ENCODE measurements at regions not wholly inside any gene's neighbourhood (a gene's known extent, or its start where the extent isn't known, plus 50 kb on each side); places are given as distances from the start of the nearest gene placed in this dataset.

DNA sequence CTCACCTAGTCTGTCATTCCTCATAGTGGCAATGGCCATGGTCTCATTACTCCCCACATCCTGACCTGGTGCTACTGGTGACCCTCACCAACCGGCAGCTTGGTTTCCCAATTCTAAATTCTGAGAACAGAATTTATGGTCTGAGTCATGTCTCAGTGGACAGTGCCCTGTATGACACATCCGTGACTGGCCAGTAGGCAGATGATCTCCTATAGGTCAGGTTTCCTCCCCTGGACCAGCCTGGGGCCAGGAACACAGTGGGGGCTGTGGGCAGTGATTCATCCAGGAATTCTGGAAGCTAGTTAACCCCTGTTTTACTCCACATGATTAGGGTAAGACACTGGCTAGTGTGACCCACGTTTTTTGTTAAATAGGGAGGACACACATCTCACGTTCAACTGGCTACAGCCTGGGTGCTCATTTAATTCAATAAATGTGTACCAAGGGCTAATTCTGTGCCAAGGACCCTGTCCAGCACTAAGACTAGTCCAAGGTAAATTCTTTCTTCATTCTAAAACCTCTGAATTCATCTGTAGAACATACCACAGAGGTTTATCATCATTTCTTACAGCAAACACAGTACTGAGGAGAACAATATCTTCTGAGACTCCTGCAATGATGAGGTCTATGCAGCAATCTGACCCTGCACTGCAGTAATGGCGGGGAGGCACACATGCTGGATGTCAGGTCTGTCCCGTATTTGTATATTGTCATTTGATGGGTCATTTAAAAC, 249.6 kb upstream of the TBX3 start:
- TF ChIP-seq, protein P1, sequence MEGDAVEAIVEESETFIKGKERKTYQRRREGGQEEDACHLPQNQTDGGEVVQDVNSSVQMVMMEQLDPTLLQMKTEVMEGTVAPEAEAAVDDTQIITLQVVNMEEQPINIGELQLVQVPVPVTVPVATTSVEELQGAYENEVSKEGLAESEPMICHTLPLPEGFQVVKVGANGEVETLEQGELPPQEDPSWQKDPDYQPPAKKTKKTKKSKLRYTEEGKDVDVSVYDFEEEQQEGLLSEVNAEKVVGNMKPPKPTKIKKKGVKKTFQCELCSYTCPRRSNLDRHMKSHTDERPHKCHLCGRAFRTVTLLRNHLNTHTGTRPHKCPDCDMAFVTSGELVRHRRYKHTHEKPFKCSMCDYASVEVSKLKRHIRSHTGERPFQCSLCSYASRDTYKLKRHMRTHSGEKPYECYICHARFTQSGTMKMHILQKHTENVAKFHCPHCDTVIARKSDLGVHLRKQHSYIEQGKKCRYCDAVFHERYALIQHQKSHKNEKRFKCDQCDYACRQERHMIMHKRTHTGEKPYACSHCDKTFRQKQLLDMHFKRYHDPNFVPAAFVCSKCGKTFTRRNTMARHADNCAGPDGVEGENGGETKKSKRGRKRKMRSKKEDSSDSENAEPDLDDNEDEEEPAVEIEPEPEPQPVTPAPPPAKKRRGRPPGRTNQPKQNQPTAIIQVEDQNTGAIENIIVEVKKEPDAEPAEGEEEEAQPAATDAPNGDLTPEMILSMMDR (conservative IDR thresholded peaks at IDR 0.05) = no peak
- TF ChIP-seq ZFX (IDR thresholded peaks at IDR 0.05) = no peak

Measured in C4-2B (cell line).